ENCODE measurements at regions not wholly inside any gene's neighbourhood (a gene's known extent, or its start where the extent isn't known, plus 50 kb on each side); places are given as distances from the start of the nearest gene placed in this dataset.

- no peak for DNase-seq (ENCODE audit: insufficient read length)
- TF ChIP-seq TAF1 (IDR thresholded peaks at IDR 0.05; ENCODE audit: borderline replicate concordance, low read depth, low read length), result no peak
- TF ChIP-seq POLR2AphosphoS5 (IDR thresholded peaks at IDR 0.05; ENCODE audit: low read depth, low read length), result no peak
- TF ChIP-seq POLR2A (IDR thresholded peaks at IDR 0.05; ENCODE audit: low read depth, low read length), result no peak
- no peak for FAIRE-seq
Measured at GRCh38 chr1:54465351-54465811, 59.2 kb upstream of the SSBP3 start.

DNA sequence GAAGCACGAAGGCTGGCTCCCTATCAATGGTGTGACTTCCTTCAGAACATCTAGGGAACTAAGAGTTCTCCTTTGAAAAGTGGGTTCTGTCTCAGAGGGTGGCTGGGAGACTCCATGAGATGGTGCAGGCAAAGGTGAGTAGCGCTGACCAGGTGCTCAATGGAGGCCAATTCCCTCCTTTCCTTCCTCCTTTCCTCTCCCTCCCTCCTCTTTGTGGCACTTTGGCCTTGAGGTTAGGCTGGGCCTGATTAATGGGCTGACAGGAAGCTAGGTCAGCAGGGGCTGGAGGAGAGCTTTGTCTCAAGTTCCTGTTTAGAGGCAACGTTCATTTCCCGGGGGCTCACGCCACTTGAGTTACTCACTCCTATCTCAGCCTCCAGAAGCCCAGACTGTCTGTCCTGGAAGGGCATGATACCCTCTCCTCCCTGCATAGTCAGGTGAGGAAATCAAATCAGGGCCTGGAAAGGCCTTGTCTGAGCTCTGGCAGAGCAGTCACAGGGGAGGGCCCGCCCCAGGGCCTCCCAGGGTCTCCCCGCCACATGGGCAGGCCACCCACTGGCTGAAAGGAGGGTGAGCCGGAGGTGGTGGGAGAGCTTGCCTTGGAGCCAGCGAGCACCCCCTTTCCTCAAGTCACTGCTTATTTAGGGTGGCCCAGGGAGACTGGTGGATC, 58.4 kb upstream of the SSBP3 start:
- DNase-seq (ENCODE audit: insufficient read length), result no peak
- TF ChIP-seq POLR2A (IDR thresholded peaks at IDR 0.05; ENCODE audit: low read depth, low read length) (no peak), POLR2AphosphoS5 (IDR thresholded peaks at IDR 0.05; ENCODE audit: low read depth, low read length) (no peak), TAF1 (IDR thresholded peaks at IDR 0.05; ENCODE audit: borderline replicate concordance, low read depth, low read length) (no peak)
- no peak for FAIRE-seq

GRCh38 chr1:54464031-54464476, 57.9 kb upstream of the SSBP3 start:
- DNase-seq (ENCODE audit: insufficient read length) (no peak), FAIRE-seq (peak; percentile 21)
- TF ChIP-seq POLR2AphosphoS5 (IDR thresholded peaks at IDR 0.05; ENCODE audit: low read depth, low read length) (no peak), TAF1 (IDR thresholded peaks at IDR 0.05; ENCODE audit: borderline replicate concordance, low read depth, low read length) (no peak), POLR2A (IDR thresholded peaks at IDR 0.05; ENCODE audit: low read depth, low read length) (no peak)

DNA sequence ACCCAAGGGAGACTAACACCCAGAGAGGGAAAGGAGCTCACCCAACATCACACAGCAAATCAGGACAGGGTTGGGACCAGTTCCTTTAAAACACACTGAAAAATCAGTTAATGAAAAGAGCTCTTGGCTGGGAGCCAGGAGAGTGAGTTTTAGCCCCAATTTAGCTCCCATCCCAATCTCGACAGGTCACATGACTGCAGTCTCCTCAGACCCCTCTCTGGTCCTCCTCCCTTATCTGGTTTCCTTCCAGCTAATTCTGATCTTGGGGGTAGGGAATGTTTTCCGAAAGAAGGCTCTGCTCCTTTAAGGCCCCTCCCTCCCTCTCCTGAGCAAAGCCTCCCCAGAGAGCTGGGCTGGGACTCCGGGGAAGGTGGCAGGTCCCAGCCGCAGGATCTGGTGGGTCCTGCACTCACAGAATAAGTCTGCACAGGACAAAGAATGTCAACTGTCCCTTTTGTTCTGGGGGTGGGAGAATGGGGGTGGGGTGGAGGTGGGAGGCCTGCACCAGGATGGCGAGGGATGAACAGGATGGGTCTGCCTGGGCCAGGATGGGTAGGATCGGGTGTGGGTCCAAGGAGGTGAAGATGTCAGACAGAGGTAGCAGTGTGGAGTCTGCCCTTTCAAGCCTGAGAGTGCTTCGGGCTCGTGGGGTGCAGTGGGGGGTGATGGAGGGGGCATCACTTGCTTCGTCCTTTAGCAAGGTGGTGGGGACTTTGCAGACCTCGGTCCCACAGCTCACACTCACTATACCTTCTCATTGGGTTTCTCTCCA, 57.3 kb upstream of the SSBP3 start:
- TF ChIP-seq TAF1 (IDR thresholded peaks at IDR 0.05; ENCODE audit: borderline replicate concordance, low read depth, low read length) (no peak), POLR2AphosphoS5 (IDR thresholded peaks at IDR 0.05; ENCODE audit: low read depth, low read length) (no peak), POLR2A (IDR thresholded peaks at IDR 0.05; ENCODE audit: low read depth, low read length) (no peak)
- no peak for DNase-seq (ENCODE audit: insufficient read length)
- FAIRE-seq, result no peak

DNA sequence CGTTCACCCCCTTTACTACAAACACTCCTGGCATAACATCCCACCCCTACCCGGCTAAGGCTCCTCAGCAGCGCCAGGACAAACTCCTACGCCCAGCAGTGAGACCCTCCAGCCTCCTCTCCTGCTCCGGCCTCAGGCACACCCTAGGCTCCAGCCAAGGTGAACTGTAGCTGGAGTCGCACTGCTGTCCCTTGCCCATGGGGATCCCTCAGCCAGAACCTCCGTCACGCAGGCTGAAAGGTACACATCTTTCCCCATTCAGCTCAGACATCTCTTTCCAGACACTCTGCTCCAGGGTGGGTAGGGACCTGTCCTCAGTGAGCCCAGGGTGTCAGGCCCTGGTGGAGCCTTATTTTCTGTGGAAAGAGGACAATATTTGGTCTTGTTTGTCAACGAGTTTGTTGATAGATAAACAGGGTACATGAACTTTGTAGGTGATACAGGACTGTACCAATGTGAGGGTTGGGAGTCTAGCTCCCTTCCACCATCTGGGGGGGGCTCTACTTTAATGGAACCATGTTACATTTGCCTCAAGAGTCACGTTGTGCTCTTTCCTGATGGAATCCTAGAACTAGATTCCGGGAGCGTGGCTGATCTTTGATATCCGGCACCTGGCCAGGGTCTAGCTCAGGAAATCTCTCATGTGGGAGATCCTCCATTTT, 56.5 kb upstream of the SSBP3 start:
- TF ChIP-seq POLR2A (IDR thresholded peaks at IDR 0.05; ENCODE audit: low read depth, low read length) (no peak), TAF1 (IDR thresholded peaks at IDR 0.05; ENCODE audit: borderline replicate concordance, low read depth, low read length) (no peak), POLR2AphosphoS5 (IDR thresholded peaks at IDR 0.05; ENCODE audit: low read depth, low read length) (no peak)
- FAIRE-seq, result no peak
- no peak for DNase-seq (ENCODE audit: insufficient read length)

GRCh38 chr1:54461731-54462596, 55.8 kb upstream of the SSBP3 start:
- FAIRE-seq (no peak), DNase-seq (ENCODE audit: insufficient read length) (no peak)
- no peak for TF ChIP-seq TAF1 (IDR thresholded peaks at IDR 0.05; ENCODE audit: borderline replicate concordance, low read depth, low read length)
- no peak for TF ChIP-seq POLR2AphosphoS5 (IDR thresholded peaks at IDR 0.05; ENCODE audit: low read depth, low read length)
- no peak for TF ChIP-seq POLR2A (IDR thresholded peaks at IDR 0.05; ENCODE audit: low read depth, low read length)

GRCh38 chr1:54460861-54461387, 54.7 kb upstream of the SSBP3 start:
- TF ChIP-seq POLR2AphosphoS5 (IDR thresholded peaks at IDR 0.05; ENCODE audit: low read depth, low read length) (no peak), POLR2A (IDR thresholded peaks at IDR 0.05; ENCODE audit: low read depth, low read length) (no peak), TAF1 (IDR thresholded peaks at IDR 0.05; ENCODE audit: borderline replicate concordance, low read depth, low read length) (no peak)

GRCh38 chr1:54460351-54460750, 54.2 kb upstream of the SSBP3 start:
- TF ChIP-seq POLR2AphosphoS5 (IDR thresholded peaks at IDR 0.05; ENCODE audit: low read depth, low read length) (no peak), TAF1 (IDR thresholded peaks at IDR 0.05; ENCODE audit: borderline replicate concordance, low read depth, low read length) (no peak)
- no peak for DNase-seq (ENCODE audit: insufficient read length)
- no peak for FAIRE-seq

More at GRCh38 chr1:54460861-54461387, 54.7 kb upstream of the SSBP3 start:
- FAIRE-seq (no peak), DNase-seq (ENCODE audit: insufficient read length) (no peak)

- no peak for DNase-seq (ENCODE audit: insufficient read length)
- TF ChIP-seq POLR2AphosphoS5 (IDR thresholded peaks at IDR 0.05; ENCODE audit: low read depth, low read length) (no peak), TAF1 (IDR thresholded peaks at IDR 0.05; ENCODE audit: borderline replicate concordance, low read depth, low read length) (no peak), POLR2A (IDR thresholded peaks at IDR 0.05; ENCODE audit: low read depth, low read length) (no peak)
- no peak for FAIRE-seq
Measured at GRCh38 chr1:54459726-54460191, 53.6 kb upstream of the SSBP3 start.

GRCh38 chr1:54459140-54459539, 52.9 kb upstream of the SSBP3 start:
- DNase-seq (ENCODE audit: insufficient read length) (no peak), FAIRE-seq (no peak)
- TF ChIP-seq POLR2AphosphoS5 (IDR thresholded peaks at IDR 0.05; ENCODE audit: low read depth, low read length) (no peak), POLR2A (IDR thresholded peaks at IDR 0.05; ENCODE audit: low read depth, low read length) (no peak), TAF1 (IDR thresholded peaks at IDR 0.05; ENCODE audit: borderline replicate concordance, low read depth, low read length) (no peak)

Data from GM12892 (cell line).